ENCODE measurements at regions not wholly inside any gene's neighbourhood (a gene's known extent, or its start where the extent isn't known, plus 50 kb on each side); places are given as distances from the start of the nearest gene placed in this dataset.

- peak; percentile 40 for DNase-seq (ENCODE audit: low read depth)
Measured at GRCh38 chrX:40278340-40279090, 180.8 kb upstream of the BCOR start.

- DNase-seq (ENCODE audit: low read depth) = no peak
Measured at GRCh38 chrX:40277672-40278071, 179.9 kb upstream of the BCOR start.

- no peak for DNase-seq (ENCODE audit: low read depth)
Measured at GRCh38 chrX:40273356-40274050, 175.7 kb upstream of the BCOR start.

GRCh38 chrX:40272776-40273175 is 175.0 kb upstream of the BCOR start:
- DNase-seq (ENCODE audit: low read depth) = no peak

GRCh38 chrX:40272141-40272540 is 174.4 kb upstream of the BCOR start:
- DNase-seq (ENCODE audit: low read depth) = no peak

GRCh38 chrX:40268188-40268520 is 170.4 kb upstream of the BCOR start:
- no peak for DNase-seq (ENCODE audit: low read depth)

GRCh38 chrX:40267334-40268187 is 169.8 kb upstream of the BCOR start:
- no peak for DNase-seq (ENCODE audit: low read depth)

GRCh38 chrX:40266490-40267333 is 169.0 kb upstream of the BCOR start:
- DNase-seq (ENCODE audit: low read depth) = peak; percentile 32

- no peak for DNase-seq (ENCODE audit: low read depth)
Measured at GRCh38 chrX:40265936-40266335, 168.2 kb upstream of the BCOR start.

GRCh38 chrX:40263014-40263560 is 165.3 kb upstream of the BCOR start:
- DNase-seq (ENCODE audit: low read depth) = no peak

- DNase-seq (ENCODE audit: low read depth) = no peak
Measured at GRCh38 chrX:40262157-40263013, 164.6 kb upstream of the BCOR start.

- DNase-seq (ENCODE audit: low read depth) = no peak
Measured at GRCh38 chrX:40261833-40262156, 164.0 kb upstream of the BCOR start.

GRCh38 chrX:40260146-40260747 is 162.5 kb upstream of the BCOR start:
- no peak for DNase-seq (ENCODE audit: low read depth)

GRCh38 chrX:40258909-40259308 is 161.2 kb upstream of the BCOR start:
- DNase-seq (ENCODE audit: low read depth) = no peak

- DNase-seq (ENCODE audit: low read depth) = no peak
Measured at GRCh38 chrX:40253771-40254170, 156.0 kb upstream of the BCOR start.

- DNase-seq (ENCODE audit: low read depth) = no peak
Measured at GRCh38 chrX:40249582-40249981, 151.8 kb upstream of the BCOR start.

GRCh38 chrX:40248822-40249221 is 151.1 kb upstream of the BCOR start:
- DNase-seq (ENCODE audit: low read depth) = no peak

GRCh38 chrX:40247848-40248622 is 150.3 kb upstream of the BCOR start:
- DNase-seq (ENCODE audit: low read depth) = no peak

- no peak for DNase-seq (ENCODE audit: low read depth)
Measured at GRCh38 chrX:40247382-40247781, 149.6 kb upstream of the BCOR start.

Measured in activated T-helper 9 cell treated with anti-CD3 and anti-CD28 coated beads, Interleukin-2, amount 50 U/mL, for 16 hours (primary cell).